K562 (cell line): ENCODE measurements at regions not wholly inside any gene's neighbourhood (a gene's known extent, or its start where the extent isn't known, plus 50 kb on each side); places are given as distances from the start of the nearest gene placed in this dataset.
A peak's percentile ranks its signal among the peaks of the same experiment; 100 is the strongest.

Source experiments
- ATAC-seq: fragments of 200-7000 bp; cut with Tn5 transposase; 3 replicates; pipeline ENCODE4 v1.9.1; 2020; ENCODE audit warnings: moderate library complexity
- BruUV-seq: library from RNA; stranded (reverse); fragments of 400-500 nt; replicated peaks from 2 replicates; lab custom pipeline; 2021; lab: Mats Ljungman, UMichigan
- CTCF ChIA-PET: fragments of 300-600 bp; formaldehyde crosslinking; extraction: SDS; loops from one replicate; lab custom pipeline; 2021; ENCODE audit warnings: low intra/inter-chr PET ratio; lab: Yijun Ruan, JAX
- POLR2A ChIA-PET: fragments of 300-600, 350-650 bp; sonication (Branson Sonifier 250); formaldehyde crosslinking; extraction: SDS; loops from one replicate; lab custom pipeline; 2021; ENCODE audit warnings: antibody characterized with exemption, inconsistent platforms; lab: Yijun Ruan, JAX
- DNase-seq, 4 experiments: peaks; one replicate each; pipeline versions ENCODE4 v3.0.0 to v3.0.0-alpha.2; 2011 to 2018; ENCODE audit warnings: low spot score in 3 of 4, mixed read lengths in 3 of 4; ENCODE audit errors: extremely low read depth in 1 of 4
- FAIRE-seq: peaks from 2 replicates; lab custom pipeline; 2011; peaks lifted over from hg19 to GRCh38; lab: Jason Lieb, UNC
- H2AFZ ChIP-seq: 2 replicates; pipeline ENCODE4 v1.6.0; 2011; ENCODE audit warnings: low read depth, low read length, control low read depth, inconsistent platforms
- H3K27ac ChIP-seq: fragments of 200-600 bp; 3 replicates; pipeline ENCODE4 v1.8.0; 2011; ENCODE audit warnings: low read depth, mild to moderate bottlenecking, control low read depth, inconsistent platforms, low read length, moderate library complexity, mixed read lengths; ENCODE audit errors: extremely low read depth
- H3K27me3 ChIP-seq, 2 experiments: fragments of 300-600 bp in 1 of 2; 2 replicates in 1 of 2; 3 replicates in 1 of 2; pipeline versions ENCODE4 v1.6.0 to v1.8.0; 2011; ENCODE audit warnings: inconsistent platforms in 2 of 2, low read length in 2 of 2, mild to moderate bottlenecking in 1 of 2, mixed read lengths in 1 of 2, moderate library complexity in 1 of 2; ENCODE audit not compliant: control insufficient read depth in 2 of 2, insufficient read depth in 2 of 2
- H3K36me3 ChIP-seq: fragments of 300-600 bp; 3 replicates; pipeline ENCODE4 v1.8.0; 2011; ENCODE audit warnings: mild to moderate bottlenecking, low read length, inconsistent platforms; ENCODE audit not compliant: control insufficient read depth, insufficient read depth
- H3K4me1 ChIP-seq, 2 experiments: fragments of 200-600 bp in 1 of 2; replicated peaks in 1 of 2; 2 replicates in 1 of 2; 3 replicates in 1 of 2; pipeline versions ENCODE4 v1.5.1 to v1.8.0; 2011; ENCODE audit warnings: inconsistent platforms in 2 of 2, low read length in 2 of 2, mild to moderate bottlenecking in 1 of 2, mixed read lengths in 1 of 2, moderate library complexity in 1 of 2; ENCODE audit not compliant: control insufficient read depth in 2 of 2, insufficient read depth in 2 of 2
- H3K4me2 ChIP-seq: 2 replicates; pipeline ENCODE4 v1.6.1; 2011; ENCODE audit warnings: low read length, control low read depth, inconsistent platforms, mixed read lengths; ENCODE audit not compliant: insufficient read depth
- H3K4me3 ChIP-seq: fragments of 200-600 bp; sonication (generic), shearing (Covaris generic); 2 replicates; pipeline ENCODE4 v1.5.1; 2016; ENCODE audit warnings: control low read depth, inconsistent platforms
- H3K79me2 ChIP-seq: fragments of 200-600 bp; 3 replicates; pipeline ENCODE4 v1.8.0; 2011; ENCODE audit warnings: low read length, inconsistent platforms; ENCODE audit not compliant: control insufficient read depth, insufficient read depth
- H3K9ac ChIP-seq, 2 experiments: 2 replicates each; pipeline versions ENCODE4 v1.6.0 to v1.6.1; 2011; ENCODE audit warnings: low read depth in 2 of 2, low read length in 2 of 2, control low read depth in 1 of 2, inconsistent platforms in 1 of 2, mild to moderate bottlenecking in 1 of 2, mixed read lengths in 1 of 2; ENCODE audit not compliant: insufficient read depth in 1 of 2
- H3K9me1 ChIP-seq: one replicate; pipeline ENCODE4 v1.6.0; 2011; ENCODE audit warnings: inconsistent platforms, mild to moderate bottlenecking, low read length, moderate library complexity; ENCODE audit not compliant: control insufficient read depth, insufficient read depth
- H3K9me3 ChIP-seq: replicated peaks from 2 replicates; pipeline ENCODE4 v1.5.1; 2011; ENCODE audit warnings: low read depth, low read length, inconsistent platforms; ENCODE audit not compliant: control insufficient read depth, insufficient read depth
- H4K20me1 ChIP-seq: replicated peaks from 2 replicates; pipeline ENCODE4 v1.6.1; 2011; ENCODE audit warnings: low read length, inconsistent platforms, mixed read lengths; ENCODE audit not compliant: control insufficient read depth, insufficient read depth
- HEY1 ChIP-seq: fragments of 250-450 bp; sonication (Bioruptor Pico); IDR thresholded peaks from 2 replicates; pipeline ENCODE4 v1.5.0; 2020; ENCODE audit warnings: mild to moderate bottlenecking, moderate library complexity, borderline replicate concordance
- MEIS2 ChIP-seq: fragments of 450-650 bp; IDR thresholded peaks from 2 replicates; pipeline ENCODE4 v1.6.1; 2014; ENCODE audit warnings: mild to moderate bottlenecking; ENCODE audit not compliant: partially characterized antibody
- STAT5A ChIP-seq: IDR thresholded peaks from 2 replicates; pipeline ENCODE4 v1.6.1; 2012; ENCODE audit warnings: low read length, inconsistent platforms, borderline replicate concordance
- TAF7 ChIP-seq: fragments of 450-650 bp; IDR thresholded peaks from 2 replicates; pipeline ENCODE4 v1.6.1; 2016; ENCODE audit warnings: missing genetic modification characterization, missing compliant biosample characterization
- ZNF785 ChIP-seq: fragments of 250-450 bp; sonication (Bioruptor Pico); IDR thresholded peaks from 2 replicates; pipeline ENCODE4 v1.4.0; 2020; ENCODE audit warnings: mild to moderate bottlenecking
- WGBS: fragments of 100-300 bp; shearing (Covaris generic); methylation state at CpG from one replicate; pipeline ENCODE4 v1.1.6; 2016; ENCODE audit warnings: low coverage, mixed read lengths; ENCODE audit not compliant: insufficient coverage; ENCODE audit errors: missing lambda C conversion rate; 5-methylcytosine and 5-hydroxymethylcytosine counted together
- in situ Hi-C: fragments of 300-500 bp; cut with MboI; formaldehyde crosslinking; loops from 4 replicates; pipeline ENCODE4 v1.15.0; 2018; ENCODE audit warnings: inconsistent platforms, mixed read lengths
- intact Hi-C: fragments of 100-400 bp; cut with micrococcal nuclease; formaldehyde crosslinking; loops from 2 replicates; pipeline ENCODE4 v1.14.2; 2022
- TF ChIP-seq, protein P1 (sequence below): IDR thresholded peaks from 2 replicates; pipeline ENCODE4 v1.6.1; 2012; ENCODE audit warnings: low read depth, low read length, improper control_type of control experiment, borderline replicate concordance
- TF ChIP-seq, protein P2 (sequence below), 2 experiments: IDR thresholded peaks in 1 of 2; conservative IDR thresholded peaks in 1 of 2; 2 replicates each; pipeline ENCODE4 v1.6.1; 2016; ENCODE audit warnings: low read depth in 2 of 2, mild to moderate bottlenecking in 1 of 2, missing compliant biosample characterization in 1 of 2, missing genetic modification characterization in 1 of 2, moderate library complexity in 1 of 2

DNA sequence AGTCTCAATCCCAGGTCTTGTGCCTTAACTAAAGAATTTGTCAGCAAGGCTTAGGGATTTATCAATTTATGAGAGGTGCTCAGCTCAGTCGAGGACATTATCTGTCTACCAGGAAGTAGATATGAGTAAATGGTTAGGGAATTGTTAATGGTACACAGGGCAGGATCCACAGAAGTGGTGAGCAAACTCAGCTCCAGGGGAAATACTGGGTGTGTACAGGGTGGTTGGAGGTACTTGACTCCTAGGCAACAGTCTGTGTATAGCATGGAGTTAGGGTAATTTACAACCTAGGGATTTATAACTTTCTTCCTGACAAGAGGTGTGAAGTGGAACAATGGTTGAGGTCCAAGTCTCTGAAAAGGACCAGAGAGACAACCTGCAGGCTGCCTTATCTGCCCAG is 123.4 kb upstream of the OR9Q1 start:
- Histone ChIP-seq H2AFZ (peak overlapping the region; percentile 46; the same call in 1 of the 2 replicates), H3K9ac (no peak overlapping the region), H3K4me3 (no peak overlapping the region), H3K9me1 (no peaks in the 10 kb centered on the region), H3K4me2 (no peak overlapping the region), H3K79me2 (no peaks in the 10 kb centered on the region), H3K27me3 (no peaks in the 10 kb centered on the region), H4K20me1 (no peaks in the 10 kb centered on the region), H3K27ac (no peak overlapping the region), H3K36me3 (no peaks in the 10 kb centered on the region), H3K9me3 (no peaks in the 10 kb centered on the region), H3K4me1 (peaks cover 27 to 51% of the 10 kb centered on the region in 2 experiments)
- FAIRE-seq (no peak), ATAC-seq (0 out of 3 replicates have a peak, but pooled peaks have one; percentile 8), DNase-seq (no peak)
- intact Hi-C loops (no loop called here), in situ Hi-C loops (no loop called here)
- ChIA-PET POLR2A (no interaction called here), CTCF (no interaction called here)
- no TSS peak for BruUV-seq
- 0% methylated on average over 1 of the region's 1 CpG for WGBS
- TF ChIP-seq ZNF785 (CRISPR knock-in tag) (no peak), HEY1 (CRISPR knock-in tag) (no peak), MEIS2 (peak; percentile 47), TAF7 (tag) (no peak), STAT5A (no peak)
- TF ChIP-seq, protein P1, sequence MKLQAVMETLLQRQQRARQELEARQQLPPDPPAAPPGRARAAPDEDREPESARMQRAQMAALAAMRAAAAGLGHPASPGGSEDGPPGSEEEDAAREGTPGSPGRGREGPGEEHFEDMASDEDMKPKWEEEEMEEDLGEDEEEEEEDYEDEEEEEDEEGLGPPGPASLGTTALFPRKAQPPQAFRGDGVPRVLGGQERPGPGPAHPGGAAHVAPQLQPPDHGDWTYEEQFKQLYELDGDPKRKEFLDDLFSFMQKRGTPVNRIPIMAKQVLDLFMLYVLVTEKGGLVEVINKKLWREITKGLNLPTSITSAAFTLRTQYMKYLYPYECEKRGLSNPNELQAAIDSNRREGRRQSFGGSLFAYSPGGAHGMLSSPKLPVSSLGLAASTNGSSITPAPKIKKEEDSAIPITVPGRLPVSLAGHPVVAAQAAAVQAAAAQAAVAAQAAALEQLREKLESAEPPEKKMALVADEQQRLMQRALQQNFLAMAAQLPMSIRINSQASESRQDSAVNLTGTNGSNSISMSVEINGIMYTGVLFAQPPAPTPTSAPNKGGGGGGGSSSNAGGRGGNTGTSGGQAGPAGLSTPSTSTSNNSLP = no peak
- TF ChIP-seq, protein P2, sequence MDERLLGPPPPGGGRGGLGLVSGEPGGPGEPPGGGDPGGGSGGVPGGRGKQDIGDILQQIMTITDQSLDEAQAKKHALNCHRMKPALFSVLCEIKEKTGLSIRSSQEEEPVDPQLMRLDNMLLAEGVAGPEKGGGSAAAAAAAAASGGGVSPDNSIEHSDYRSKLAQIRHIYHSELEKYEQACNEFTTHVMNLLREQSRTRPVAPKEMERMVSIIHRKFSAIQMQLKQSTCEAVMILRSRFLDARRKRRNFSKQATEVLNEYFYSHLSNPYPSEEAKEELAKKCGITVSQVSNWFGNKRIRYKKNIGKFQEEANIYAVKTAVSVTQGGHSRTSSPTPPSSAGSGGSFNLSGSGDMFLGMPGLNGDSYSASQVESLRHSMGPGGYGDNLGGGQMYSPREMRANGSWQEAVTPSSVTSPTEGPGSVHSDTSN (CRISPR knock-in tag; IDR thresholded peaks at IDR 0.05; ENCODE audit: low read depth) = no peak
- TF ChIP-seq, protein P2 (tag; conservative IDR thresholded peaks at IDR 0.05; ENCODE audit: low read depth) = peak; percentile 34; the same call in 1 of the 2 replicates
